SK-N-SH (cell line): ENCODE measurements at regions not wholly inside any gene's neighbourhood (a gene's known extent, or its start where the extent isn't known, plus 50 kb on each side); places are given as distances from the start of the nearest gene placed in this dataset.

Source experiments
- CTCF ChIA-PET: fragments of 300-600, 350-600 bp; formaldehyde crosslinking; extraction: SDS; loops from one replicate; lab custom pipeline; 2021; lab: Yijun Ruan, JAX
- POLR2A ChIA-PET: fragments of 350-600 bp; sonication (Branson Sonifier 250); formaldehyde crosslinking; extraction: SDS; loops from one replicate; lab custom pipeline; 2020; ENCODE audit warnings: antibody characterized with exemption, inconsistent platforms; lab: Yijun Ruan, JAX
- DNase-seq: peaks from one replicate; pipeline ENCODE4 v3.0.0; 2012
- H2AFZ ChIP-seq: fragments of 200-600 bp; sonication (generic); 2 replicates; pipeline ENCODE4 v1.8.1; 2016; ENCODE audit warnings: antibody characterized with exemption, mild to moderate bottlenecking, low read depth
- H3F3A ChIP-seq: fragments of 200-600 bp; sonication (generic); replicated peaks from 2 replicates; pipeline ENCODE3; 2016; ENCODE audit warnings: antibody characterized with exemption, mild to moderate bottlenecking; ENCODE audit not compliant: insufficient read depth
- H3K27ac ChIP-seq, 2 experiments: fragments of 200-500 bp in 1 of 2; fragments of 200-600 bp in 1 of 2; sonication (Bioruptor generic) in 1 of 2; sonication (generic), shearing (Covaris generic) in 1 of 2; 2 replicates each; pipeline versions ENCODE4 v1.5.1 to v1.6.1; 2014 to 2016; ENCODE audit warnings: low read depth in 2 of 2, inconsistent platforms in 1 of 2, low read length in 1 of 2, mild to moderate bottlenecking in 1 of 2, mixed read lengths in 1 of 2
- H3K27me3 ChIP-seq: fragments of 200-600 bp; sonication (generic), shearing (Covaris generic); 2 replicates; pipeline ENCODE4 v1.6.1; 2016; ENCODE audit warnings: mixed run types; ENCODE audit not compliant: insufficient read depth
- H3K36me3 ChIP-seq, 2 experiments: fragments of 200-500 bp in 1 of 2; fragments of 200-600 bp in 1 of 2; sonication (Bioruptor generic) in 1 of 2; sonication (generic) in 1 of 2; replicated peaks in 1 of 2; 2 replicates each; pipeline versions ENCODE3 to v1.5.1; 2014 to 2016; ENCODE audit warnings: low read length in 1 of 2, mild to moderate bottlenecking in 1 of 2; ENCODE audit not compliant: insufficient read depth in 2 of 2, control insufficient read depth in 1 of 2
- H3K4me1 ChIP-seq, 2 experiments: fragments of 200-500 bp in 1 of 2; fragments of 200-600 bp in 1 of 2; sonication (Bioruptor generic) in 1 of 2; sonication (generic), shearing (Covaris generic) in 1 of 2; 2 replicates each; pipeline versions ENCODE4 v1.5.1 to v1.6.1; 2014 to 2016; ENCODE audit warnings: low read depth in 1 of 2, low read length in 1 of 2, mixed run types in 1 of 2; ENCODE audit not compliant: insufficient read depth in 2 of 2, control insufficient read depth in 1 of 2
- H3K4me2 ChIP-seq: fragments of 200-600 bp; sonication (generic), shearing (Covaris generic); 2 replicates; pipeline ENCODE4 v1.6.1; 2017; ENCODE audit warnings: mixed run types
- H3K4me3 ChIP-seq, 2 experiments: fragments of 200-500 bp in 1 of 2; fragments of 200-600 bp in 1 of 2; sonication (Bioruptor generic) in 1 of 2; sonication (generic), shearing (Covaris generic) in 1 of 2; 2 replicates each; pipeline versions ENCODE4 v1.5.1 to v1.8.1; 2014 to 2016; ENCODE audit warnings: low read depth in 2 of 2, inconsistent platforms in 1 of 2, low read length in 1 of 2, mild to moderate bottlenecking in 1 of 2, mixed read lengths in 1 of 2, moderate library complexity in 1 of 2
- H3K79me2 ChIP-seq: fragments of 200-600 bp; sonication (generic); 2 replicates; pipeline ENCODE4 v1.8.1; 2017; ENCODE audit warnings: mild to moderate bottlenecking; ENCODE audit not compliant: insufficient read depth
- H3K9ac ChIP-seq: fragments of 200-600 bp; sonication (generic); 2 replicates; pipeline ENCODE4 v1.6.1; 2017; ENCODE audit warnings: mixed run types
- H3K9me2 ChIP-seq: fragments of 200-600 bp; sonication (generic); 2 replicates; pipeline ENCODE4 v1.6.1; 2017; ENCODE audit warnings: mixed run types
- H3K9me3 ChIP-seq: fragments of 200-600 bp; sonication (generic); 2 replicates; pipeline ENCODE4 v1.6.1; 2017; ENCODE audit warnings: mixed run types, mild to moderate bottlenecking, moderate library complexity
- H4K20me1 ChIP-seq: fragments of 200-600 bp; sonication (generic); 2 replicates; pipeline ENCODE4 v1.6.1; 2017; ENCODE audit warnings: mild to moderate bottlenecking, mixed run types; ENCODE audit not compliant: insufficient read depth
- CHD2 ChIP-seq: fragments of 150-350 bp; IDR thresholded peaks from 2 replicates; pipeline ENCODE4 v1.6.1; 2018; ENCODE audit warnings: low read length; ENCODE audit not compliant: partially characterized antibody
- FOXJ3 ChIP-seq: sonication (generic); formaldehyde crosslinking; IDR thresholded peaks from 2 replicates; pipeline ENCODE4 v1.5.1; 2020; ENCODE audit warnings: mild to moderate bottlenecking, missing genetic modification reagents
- FOXM1 ChIP-seq: IDR thresholded peaks from 2 replicates; pipeline ENCODE4 v1.4.0; 2012; ENCODE audit warnings: low read depth, mild to moderate bottlenecking
- MEF2A ChIP-seq: IDR thresholded peaks from 2 replicates; pipeline ENCODE4 v1.4.0; 2012; ENCODE audit warnings: low read depth, borderline replicate concordance
- MXI1 ChIP-seq: IDR thresholded peaks from 2 replicates; pipeline ENCODE4 v1.6.1; 2012; ENCODE audit warnings: mild to moderate bottlenecking, low read depth, low read length, improper control_type of control experiment
- NFIC ChIP-seq: IDR thresholded peaks from 2 replicates; pipeline ENCODE4 v1.4.0; 2012; ENCODE audit warnings: borderline replicate concordance
- NRF1 ChIP-seq: IDR thresholded peaks from 2 replicates; pipeline ENCODE4 v1.6.1; 2012; ENCODE audit warnings: low read depth, mild to moderate bottlenecking, low read length
- SIN3A ChIP-seq: IDR thresholded peaks from 2 replicates; pipeline ENCODE4 v1.6.1; 2012; ENCODE audit warnings: low read depth, mild to moderate bottlenecking, low read length, moderate library complexity, borderline replicate concordance
- SMC3 ChIP-seq: IDR thresholded peaks from 2 replicates; pipeline ENCODE4 v1.6.1; 2012; ENCODE audit warnings: low read depth, low read length, improper control_type of control experiment
- TAF1 ChIP-seq: IDR thresholded peaks from 2 replicates; pipeline ENCODE4 v1.6.1; 2012; ENCODE audit warnings: low read depth, mild to moderate bottlenecking, low read length, moderate library complexity, borderline replicate concordance
- TCF12 ChIP-seq: IDR thresholded peaks from 2 replicates; pipeline ENCODE4 v1.4.0; 2012
- WGBS: methylation state at CpG from one replicate; pipeline ENCODE4 v1.1.6; 2017; ENCODE audit warnings: low lambda C conversion rate; 5-methylcytosine and 5-hydroxymethylcytosine counted together
- TF ChIP-seq, protein P1 (sequence below): IDR thresholded peaks from 2 replicates; pipeline ENCODE4 v1.4.0; 2012; ENCODE audit warnings: low read depth
- TF ChIP-seq, protein P2 (sequence below): fragments of 150-350 bp; IDR thresholded peaks from 2 replicates; pipeline ENCODE4 v1.6.1; 2017; ENCODE audit warnings: antibody characterized with exemption, low read length, low read depth, borderline replicate concordance
- TF ChIP-seq, protein P3 (sequence below): fragments of 200-600 bp; sonication (generic); IDR thresholded peaks from 2 replicates; pipeline ENCODE4 v1.6.1; 2017; ENCODE audit warnings: antibody characterized with exemption, mild to moderate bottlenecking, moderate library complexity
- TF ChIP-seq, protein P4 (sequence below): IDR thresholded peaks from 2 replicates; pipeline ENCODE4 v1.6.1; 2012; ENCODE audit warnings: mild to moderate bottlenecking, low read depth, low read length, moderate library complexity
- TF ChIP-seq, protein P5 (sequence below): IDR thresholded peaks from 2 replicates; pipeline ENCODE4; 2012

DNA sequence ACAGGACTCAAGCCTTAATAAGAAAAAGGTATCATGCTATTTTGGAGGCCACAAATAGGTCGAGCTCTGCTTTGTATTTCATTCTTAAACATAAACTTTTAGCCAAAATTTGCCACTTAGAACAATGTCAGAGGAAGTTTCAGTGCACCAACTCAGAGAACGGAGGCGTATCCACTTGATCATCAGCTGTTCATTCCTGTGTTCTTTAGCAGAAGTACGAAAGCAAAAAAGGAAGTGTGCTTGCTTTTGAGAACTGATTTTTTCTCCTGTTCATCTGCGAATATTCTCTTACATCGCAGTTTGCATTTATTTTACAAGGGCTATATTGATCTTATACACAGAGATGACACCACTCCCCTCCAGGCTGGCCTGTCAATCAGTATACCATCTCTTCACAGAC lies 188.6 kb upstream of the SOX5 start:
- H3K79me2 ChIP-seq, result no peaks in the 10 kb centered on the region
- no peaks in the 10 kb centered on the region for H3K9me2 ChIP-seq
- no peak overlapping the region for H3K4me3 ChIP-seq
- no peak for DNase-seq
- H3K9ac ChIP-seq, result no peak overlapping the region
- no peaks in the 10 kb centered on the region for H3K9me3 ChIP-seq
- no peaks in the 10 kb centered on the region for H3F3A ChIP-seq
- ChIA-PET CTCF (no interaction called here), POLR2A (no interaction called here)
- H3K27me3 ChIP-seq, result no peaks in the 10 kb centered on the region
- no peak overlapping the region for H2AFZ ChIP-seq
- H3K27ac ChIP-seq, result no peak overlapping the region
- H3K4me1 ChIP-seq, result peaks cover 0 to 8% of the 10 kb centered on the region in 2 experiments; a peak in 2 of 4 replicates
- H4K20me1 ChIP-seq, result no peaks in the 10 kb centered on the region
- no peaks in the 10 kb centered on the region for H3K36me3 ChIP-seq
- 66% methylated on average over 6 of the region's 6 CpGs for WGBS
- no peak overlapping the region for H3K4me2 ChIP-seq
- TF ChIP-seq NRF1 (no peak), TCF12 (no peak), SMC3 (no peak), FOXM1 (no peak), SIN3A (no peak), MXI1 (no peak), CHD2 (no peak), MEF2A (no peak), NFIC (no peak), TAF1 (no peak), FOXJ3 (CRISPR knock-in tag) (no peak)
- TF ChIP-seq, protein P1, sequence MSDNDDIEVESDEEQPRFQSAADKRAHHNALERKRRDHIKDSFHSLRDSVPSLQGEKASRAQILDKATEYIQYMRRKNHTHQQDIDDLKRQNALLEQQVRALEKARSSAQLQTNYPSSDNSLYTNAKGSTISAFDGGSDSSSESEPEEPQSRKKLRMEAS, result no peak
- TF ChIP-seq, protein P2, sequence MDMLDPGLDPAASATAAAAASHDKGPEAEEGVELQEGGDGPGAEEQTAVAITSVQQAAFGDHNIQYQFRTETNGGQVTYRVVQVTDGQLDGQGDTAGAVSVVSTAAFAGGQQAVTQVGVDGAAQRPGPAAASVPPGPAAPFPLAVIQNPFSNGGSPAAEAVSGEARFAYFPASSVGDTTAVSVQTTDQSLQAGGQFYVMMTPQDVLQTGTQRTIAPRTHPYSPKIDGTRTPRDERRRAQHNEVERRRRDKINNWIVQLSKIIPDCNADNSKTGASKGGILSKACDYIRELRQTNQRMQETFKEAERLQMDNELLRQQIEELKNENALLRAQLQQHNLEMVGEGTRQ, result no peak
- TF ChIP-seq, protein P3, sequence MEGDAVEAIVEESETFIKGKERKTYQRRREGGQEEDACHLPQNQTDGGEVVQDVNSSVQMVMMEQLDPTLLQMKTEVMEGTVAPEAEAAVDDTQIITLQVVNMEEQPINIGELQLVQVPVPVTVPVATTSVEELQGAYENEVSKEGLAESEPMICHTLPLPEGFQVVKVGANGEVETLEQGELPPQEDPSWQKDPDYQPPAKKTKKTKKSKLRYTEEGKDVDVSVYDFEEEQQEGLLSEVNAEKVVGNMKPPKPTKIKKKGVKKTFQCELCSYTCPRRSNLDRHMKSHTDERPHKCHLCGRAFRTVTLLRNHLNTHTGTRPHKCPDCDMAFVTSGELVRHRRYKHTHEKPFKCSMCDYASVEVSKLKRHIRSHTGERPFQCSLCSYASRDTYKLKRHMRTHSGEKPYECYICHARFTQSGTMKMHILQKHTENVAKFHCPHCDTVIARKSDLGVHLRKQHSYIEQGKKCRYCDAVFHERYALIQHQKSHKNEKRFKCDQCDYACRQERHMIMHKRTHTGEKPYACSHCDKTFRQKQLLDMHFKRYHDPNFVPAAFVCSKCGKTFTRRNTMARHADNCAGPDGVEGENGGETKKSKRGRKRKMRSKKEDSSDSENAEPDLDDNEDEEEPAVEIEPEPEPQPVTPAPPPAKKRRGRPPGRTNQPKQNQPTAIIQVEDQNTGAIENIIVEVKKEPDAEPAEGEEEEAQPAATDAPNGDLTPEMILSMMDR, result no peak
- TF ChIP-seq, protein P4, sequence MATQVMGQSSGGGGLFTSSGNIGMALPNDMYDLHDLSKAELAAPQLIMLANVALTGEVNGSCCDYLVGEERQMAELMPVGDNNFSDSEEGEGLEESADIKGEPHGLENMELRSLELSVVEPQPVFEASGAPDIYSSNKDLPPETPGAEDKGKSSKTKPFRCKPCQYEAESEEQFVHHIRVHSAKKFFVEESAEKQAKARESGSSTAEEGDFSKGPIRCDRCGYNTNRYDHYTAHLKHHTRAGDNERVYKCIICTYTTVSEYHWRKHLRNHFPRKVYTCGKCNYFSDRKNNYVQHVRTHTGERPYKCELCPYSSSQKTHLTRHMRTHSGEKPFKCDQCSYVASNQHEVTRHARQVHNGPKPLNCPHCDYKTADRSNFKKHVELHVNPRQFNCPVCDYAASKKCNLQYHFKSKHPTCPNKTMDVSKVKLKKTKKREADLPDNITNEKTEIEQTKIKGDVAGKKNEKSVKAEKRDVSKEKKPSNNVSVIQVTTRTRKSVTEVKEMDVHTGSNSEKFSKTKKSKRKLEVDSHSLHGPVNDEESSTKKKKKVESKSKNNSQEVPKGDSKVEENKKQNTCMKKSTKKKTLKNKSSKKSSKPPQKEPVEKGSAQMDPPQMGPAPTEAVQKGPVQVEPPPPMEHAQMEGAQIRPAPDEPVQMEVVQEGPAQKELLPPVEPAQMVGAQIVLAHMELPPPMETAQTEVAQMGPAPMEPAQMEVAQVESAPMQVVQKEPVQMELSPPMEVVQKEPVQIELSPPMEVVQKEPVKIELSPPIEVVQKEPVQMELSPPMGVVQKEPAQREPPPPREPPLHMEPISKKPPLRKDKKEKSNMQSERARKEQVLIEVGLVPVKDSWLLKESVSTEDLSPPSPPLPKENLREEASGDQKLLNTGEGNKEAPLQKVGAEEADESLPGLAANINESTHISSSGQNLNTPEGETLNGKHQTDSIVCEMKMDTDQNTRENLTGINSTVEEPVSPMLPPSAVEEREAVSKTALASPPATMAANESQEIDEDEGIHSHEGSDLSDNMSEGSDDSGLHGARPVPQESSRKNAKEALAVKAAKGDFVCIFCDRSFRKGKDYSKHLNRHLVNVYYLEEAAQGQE, result no peak
- TF ChIP-seq, protein P5, sequence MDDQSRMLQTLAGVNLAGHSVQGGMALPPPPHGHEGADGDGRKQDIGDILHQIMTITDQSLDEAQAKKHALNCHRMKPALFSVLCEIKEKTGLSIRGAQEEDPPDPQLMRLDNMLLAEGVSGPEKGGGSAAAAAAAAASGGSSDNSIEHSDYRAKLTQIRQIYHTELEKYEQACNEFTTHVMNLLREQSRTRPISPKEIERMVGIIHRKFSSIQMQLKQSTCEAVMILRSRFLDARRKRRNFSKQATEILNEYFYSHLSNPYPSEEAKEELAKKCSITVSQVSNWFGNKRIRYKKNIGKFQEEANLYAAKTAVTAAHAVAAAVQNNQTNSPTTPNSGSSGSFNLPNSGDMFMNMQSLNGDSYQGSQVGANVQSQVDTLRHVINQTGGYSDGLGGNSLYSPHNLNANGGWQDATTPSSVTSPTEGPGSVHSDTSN, result no peak
